ENCODE measurements at regions not wholly inside any gene's neighbourhood (a gene's known extent, or its start where the extent isn't known, plus 50 kb on each side); places are given as distances from the start of the nearest gene placed in this dataset.

GRCh38 chr2:104092886-104093285 is 761.0 kb upstream of the POU3F3 start:
- Histone ChIP-seq H3K36me3 (replicated peaks; ENCODE audit: insufficient read depth, low read length) (no peaks in the 10 kb centered on the region), H2AFZ (ENCODE audit: low read length) (no peak overlapping the region), H3K4me3 (ENCODE audit: low read length) (no peak overlapping the region), H3K4me1 (ENCODE audit: low read length) (no peaks in the 10 kb centered on the region), H3K4me2 (ENCODE audit: low read depth, low read length) (no peak overlapping the region), H3K79me2 (ENCODE audit: low read length) (no peaks in the 10 kb centered on the region), H3K27me3 (replicated peaks; ENCODE audit: insufficient read depth, low read length) (no peaks in the 10 kb centered on the region), H4K20me1 (ENCODE audit: insufficient read depth, low read length) (no peaks in the 10 kb centered on the region), H3K9me2 (replicated peaks; ENCODE audit: insufficient read depth, low read length) (no peaks in the 10 kb centered on the region), H3K9me3 (replicated peaks; ENCODE audit: insufficient read depth, low read length) (no peaks in the 10 kb centered on the region), H3K27ac (ENCODE audit: low read length) (no peak overlapping the region), H3K9ac (ENCODE audit: low read length) (no peak overlapping the region), H3F3A (ENCODE audit: insufficient read depth, low read length) (no peaks in the 10 kb centered on the region)
- no peak for DNase-seq
- TF ChIP-seq EZH2 (optimal IDR thresholded peaks at IDR 0.05; ENCODE audit: low read depth, low read length) (no peak), EZH2phosphoT487 (IDR thresholded peaks at IDR 0.05; ENCODE audit: low read length) (no peak), CTCF (IDR thresholded peaks at IDR 0.05; ENCODE audit: low read length) (no peak)

GRCh38 chr2:104102615-104103014 is 751.3 kb upstream of the POU3F3 start:
- no peaks in the 10 kb centered on the region for H3K9me2 ChIP-seq (replicated peaks; ENCODE audit: insufficient read depth, low read length)
- H3K79me2 ChIP-seq (ENCODE audit: low read length), result no peaks in the 10 kb centered on the region
- no peaks in the 10 kb centered on the region for H4K20me1 ChIP-seq (ENCODE audit: insufficient read depth, low read length)
- H3K36me3 ChIP-seq (replicated peaks; ENCODE audit: insufficient read depth, low read length), result no peaks in the 10 kb centered on the region
- no peak for DNase-seq
- no peaks in the 10 kb centered on the region for H3K9me3 ChIP-seq (replicated peaks; ENCODE audit: insufficient read depth, low read length)
- no peaks in the 10 kb centered on the region for H3F3A ChIP-seq (ENCODE audit: insufficient read depth, low read length)
- TF ChIP-seq EZH2 (optimal IDR thresholded peaks at IDR 0.05; ENCODE audit: low read depth, low read length) (no peak), CTCF (IDR thresholded peaks at IDR 0.05; ENCODE audit: low read length) (no peak), EZH2phosphoT487 (IDR thresholded peaks at IDR 0.05; ENCODE audit: low read length) (no peak)
- no peak overlapping the region for H3K4me3 ChIP-seq (ENCODE audit: low read length)
- no peak overlapping the region for H3K4me2 ChIP-seq (ENCODE audit: low read depth, low read length)
- no peak overlapping the region for H3K9ac ChIP-seq (ENCODE audit: low read length)
- no peak overlapping the region for H2AFZ ChIP-seq (ENCODE audit: low read length)
- H3K27me3 ChIP-seq (replicated peaks; ENCODE audit: insufficient read depth, low read length), result no peaks in the 10 kb centered on the region
- no peaks in the 10 kb centered on the region for H3K4me1 ChIP-seq (ENCODE audit: low read length)
- H3K27ac ChIP-seq (ENCODE audit: low read length), result no peak overlapping the region

GRCh38 chr2:104109356-104109755 is 744.6 kb upstream of the POU3F3 start:
- Histone ChIP-seq H3F3A (ENCODE audit: insufficient read depth, low read length) (no peaks in the 10 kb centered on the region), H3K4me1 (ENCODE audit: low read length) (no peaks in the 10 kb centered on the region), H3K9me3 (replicated peaks; ENCODE audit: insufficient read depth, low read length) (no peaks in the 10 kb centered on the region), H3K4me3 (ENCODE audit: low read length) (no peak overlapping the region), H3K79me2 (ENCODE audit: low read length) (no peaks in the 10 kb centered on the region), H3K27me3 (replicated peaks; ENCODE audit: insufficient read depth, low read length) (no peaks in the 10 kb centered on the region), H3K27ac (ENCODE audit: low read length) (no peak overlapping the region), H3K4me2 (ENCODE audit: low read depth, low read length) (no peak overlapping the region), H4K20me1 (ENCODE audit: insufficient read depth, low read length) (no peaks in the 10 kb centered on the region), H3K36me3 (replicated peaks; ENCODE audit: insufficient read depth, low read length) (no peaks in the 10 kb centered on the region), H2AFZ (ENCODE audit: low read length) (no peak overlapping the region), H3K9me2 (replicated peaks; ENCODE audit: insufficient read depth, low read length) (no peaks in the 10 kb centered on the region), H3K9ac (ENCODE audit: low read length) (no peak overlapping the region)
- no peak for TF ChIP-seq CTCF (IDR thresholded peaks at IDR 0.05; ENCODE audit: low read length)
- TF ChIP-seq EZH2phosphoT487 (IDR thresholded peaks at IDR 0.05; ENCODE audit: low read length), result no peak
- no peak for TF ChIP-seq EZH2 (optimal IDR thresholded peaks at IDR 0.05; ENCODE audit: low read depth, low read length)
- no peak for DNase-seq

Measured in MM.1S (cell line).